SU-DHL-6 (cell line): ENCODE measurements at regions not wholly inside any gene's neighbourhood (a gene's known extent, or its start where the extent isn't known, plus 50 kb on each side); places are given as distances from the start of the nearest gene placed in this dataset.

ENCODE experiments used
- H2AFZ ChIP-seq: fragments of 200-600 bp; sonication (generic); 2 replicates; pipeline ENCODE4 v1.6.1; 2014; ENCODE audit warnings: low read depth, mild to moderate bottlenecking, moderate library complexity, mixed read lengths, antibody characterized with exemption, low read length; ENCODE audit not compliant: severe bottlenecking
- H3F3A ChIP-seq: fragments of 200-600 bp; shearing (Covaris generic); 2 replicates; pipeline ENCODE4 v1.6.0; 2016; ENCODE audit warnings: antibody characterized with exemption, mild to moderate bottlenecking; ENCODE audit not compliant: insufficient read depth
- H3K27ac ChIP-seq: fragments of 200-600 bp; sonication (generic); 2 replicates; pipeline ENCODE4 v1.5.1; 2016; ENCODE audit warnings: low read depth, mild to moderate bottlenecking, low read length, moderate library complexity, mixed read lengths
- H3K27me3 ChIP-seq: fragments of 200-600 bp; sonication (generic), shearing (Covaris generic); 2 replicates; pipeline ENCODE4 v1.6.0; 2014; ENCODE audit warnings: mild to moderate bottlenecking, low read length
- H3K36me3 ChIP-seq: fragments of 200-600 bp; sonication (generic); 2 replicates; pipeline ENCODE4 v1.6.1; 2014; ENCODE audit warnings: mild to moderate bottlenecking, low read length, mixed read lengths
- H3K4me2 ChIP-seq: fragments of 300-600, 200-600 bp; shearing (Covaris generic), sonication (generic); 2 replicates; pipeline ENCODE4 v1.6.0; 2014; ENCODE audit warnings: low read length, low read depth, mild to moderate bottlenecking; ENCODE audit not compliant: poor library complexity, severe bottlenecking
- H3K4me3 ChIP-seq: fragments of 200-600 bp; sonication (generic); 2 replicates; pipeline ENCODE4 v1.5.1; 2014; ENCODE audit warnings: antibody characterized with exemption, low read length, mild to moderate bottlenecking, mixed read lengths; ENCODE audit not compliant: insufficient read depth, poor library complexity, severe bottlenecking
- H3K79me2 ChIP-seq: fragments of 200-600 bp; sonication (generic); 2 replicates; pipeline ENCODE4 v1.6.1; 2014; ENCODE audit warnings: mild to moderate bottlenecking, low read length, moderate library complexity; ENCODE audit not compliant: insufficient read depth
- H3K9ac ChIP-seq: fragments of 200-600 bp; sonication (generic); 2 replicates; pipeline ENCODE4 v1.7.0; 2014; ENCODE audit warnings: mild to moderate bottlenecking, low read length
- H3K9me2 ChIP-seq: fragments of 200-600 bp; sonication (generic); replicated peaks from 2 replicates; pipeline ENCODE4 v1.6.1; 2014; ENCODE audit warnings: low read length; ENCODE audit not compliant: insufficient read depth
- H3K9me3 ChIP-seq: fragments of 200-600 bp; sonication (generic); 2 replicates; pipeline ENCODE4 v1.6.1; 2014; ENCODE audit warnings: low read length, mixed read lengths; ENCODE audit not compliant: insufficient read depth
- H4K20me1 ChIP-seq: fragments of 200-600 bp; sonication (generic); 2 replicates; pipeline ENCODE4 v1.6.1; 2014; ENCODE audit warnings: low read depth, mild to moderate bottlenecking, antibody characterized with exemption, low read length, moderate library complexity, mixed read lengths
- CTCF ChIP-seq: fragments of 200-600 bp; sonication (generic); IDR thresholded peaks from one replicate; pipeline ENCODE4 v1.5.1; 2017; ENCODE audit warnings: antibody characterized with exemption, mild to moderate bottlenecking, low read length, moderate library complexity; ENCODE audit not compliant: insufficient read depth, poor library complexity, severe bottlenecking
- EZH2phosphoT487 ChIP-seq: fragments of 200-600 bp; sonication (generic), shearing (Covaris generic); conservative IDR thresholded peaks from 2 replicates; pipeline ENCODE4 v1.6.1; 2018; ENCODE audit warnings: mild to moderate bottlenecking, antibody characterized with exemption, low read length, moderate library complexity, mixed read lengths

GRCh38 chr13:56009418-56009817 is 1131.3 kb upstream of the PRR20A start:
- Histone ChIP-seq H3F3A (no peaks in the 10 kb centered on the region), H3K9me3 (no peaks in the 10 kb centered on the region), H3K27ac (no peak overlapping the region), H3K79me2 (no peaks in the 10 kb centered on the region), H3K4me3 (no peak overlapping the region), H3K9me2 (no peaks in the 10 kb centered on the region), H3K36me3 (no peaks in the 10 kb centered on the region), H2AFZ (no peak overlapping the region), H3K27me3 (no peaks in the 10 kb centered on the region), H3K4me2 (no peak overlapping the region), H3K9ac (no peak overlapping the region), H4K20me1 (no peaks in the 10 kb centered on the region)
- TF ChIP-seq EZH2phosphoT487 (no peak), CTCF (no peak)

DNA sequence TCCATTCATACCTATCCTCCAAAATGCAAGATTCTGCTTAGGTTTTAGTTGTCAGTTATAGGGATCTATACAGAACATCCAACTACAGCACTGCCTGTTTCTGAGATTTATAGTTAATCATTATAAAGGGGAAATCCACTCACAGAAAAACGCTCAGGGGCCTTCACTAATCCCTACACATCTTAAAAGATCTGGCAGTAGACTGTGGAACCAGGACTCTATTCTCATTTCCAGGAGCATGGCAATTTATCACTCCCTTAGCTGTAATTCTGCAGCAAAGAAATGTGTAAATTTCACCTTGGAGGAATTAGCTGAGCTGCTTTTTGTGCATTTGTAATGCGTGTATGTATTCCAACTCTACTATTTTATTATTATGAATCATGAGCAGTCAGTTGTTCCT is 1128.1 kb upstream of the PRR20A start:
- no peak overlapping the region for H3K27ac ChIP-seq
- no peaks in the 10 kb centered on the region for H3K36me3 ChIP-seq
- no peaks in the 10 kb centered on the region for H3K79me2 ChIP-seq
- no peaks in the 10 kb centered on the region for H3K27me3 ChIP-seq
- TF ChIP-seq EZH2phosphoT487 (no peak), CTCF (no peak)
- H3K4me2 ChIP-seq: no peak overlapping the region
- no peak overlapping the region for H3K9ac ChIP-seq
- H2AFZ ChIP-seq: no peak overlapping the region
- H4K20me1 ChIP-seq: no peaks in the 10 kb centered on the region
- no peaks in the 10 kb centered on the region for H3K9me3 ChIP-seq
- no peaks in the 10 kb centered on the region for H3F3A ChIP-seq
- H3K4me3 ChIP-seq: no peak overlapping the region
- H3K9me2 ChIP-seq: no peaks in the 10 kb centered on the region

DNA sequence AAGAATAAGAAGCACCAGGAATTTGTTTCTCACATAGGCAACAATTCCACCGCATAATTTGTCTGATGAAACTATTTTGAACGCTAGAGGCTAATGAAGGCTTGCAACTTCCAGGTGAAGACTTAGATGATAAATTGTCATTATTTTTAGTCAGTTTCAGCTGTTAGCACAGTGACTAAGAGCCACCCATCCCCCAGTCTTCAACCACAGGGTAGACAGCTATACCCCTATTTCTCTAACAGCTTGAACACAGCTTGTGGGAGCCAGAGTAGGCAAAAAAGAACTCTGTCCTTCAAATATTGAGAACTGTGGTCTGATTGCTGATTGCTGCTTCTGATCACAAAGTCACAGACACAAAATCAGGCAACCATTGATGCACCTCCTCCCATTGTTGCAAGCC is 1124.8 kb upstream of the PRR20A start:
- Histone ChIP-seq H3K9ac (no peak overlapping the region), H3K4me3 (no peak overlapping the region), H2AFZ (no peak overlapping the region), H4K20me1 (no peaks in the 10 kb centered on the region), H3K27ac (no peak overlapping the region), H3K79me2 (no peaks in the 10 kb centered on the region), H3K27me3 (no peaks in the 10 kb centered on the region), H3K9me3 (no peaks in the 10 kb centered on the region), H3K4me2 (no peak overlapping the region), H3K9me2 (no peaks in the 10 kb centered on the region), H3F3A (no peaks in the 10 kb centered on the region), H3K36me3 (no peaks in the 10 kb centered on the region)
- TF ChIP-seq EZH2phosphoT487: no peak
- TF ChIP-seq CTCF: no peak

DNA sequence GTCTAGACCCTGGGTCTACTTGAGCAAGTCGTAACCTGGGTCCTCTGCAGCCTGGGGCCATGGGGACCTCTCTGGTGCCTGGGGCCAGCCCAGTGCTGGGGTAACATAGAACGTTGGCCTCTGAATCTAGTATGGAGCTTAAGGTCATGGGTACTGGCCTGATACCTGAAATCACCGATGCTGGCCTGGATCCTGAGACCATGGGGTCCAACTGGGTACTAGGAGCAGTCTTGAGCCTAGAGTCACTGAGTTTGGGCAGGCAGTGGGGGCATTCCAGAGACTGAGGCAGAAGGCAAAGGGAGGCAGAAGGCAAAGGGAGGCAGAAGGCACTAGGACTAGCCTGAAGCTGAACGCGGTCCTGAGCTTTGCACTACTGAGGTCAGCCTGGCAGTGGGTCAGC is 1121.1 kb upstream of the PRR20A start:
- H3K4me2 ChIP-seq: no peak overlapping the region
- no peaks in the 10 kb centered on the region for H3K27me3 ChIP-seq
- H3K36me3 ChIP-seq: no peaks in the 10 kb centered on the region
- no peak overlapping the region for H3K27ac ChIP-seq
- no peaks in the 10 kb centered on the region for H3K9me2 ChIP-seq
- H2AFZ ChIP-seq: no peak overlapping the region
- no peaks in the 10 kb centered on the region for H3K9me3 ChIP-seq
- no peak overlapping the region for H3K9ac ChIP-seq
- no peak for TF ChIP-seq CTCF
- no peak for TF ChIP-seq EZH2phosphoT487
- no peaks in the 10 kb centered on the region for H4K20me1 ChIP-seq
- H3F3A ChIP-seq: no peaks in the 10 kb centered on the region
- H3K79me2 ChIP-seq: no peaks in the 10 kb centered on the region
- no peak overlapping the region for H3K4me3 ChIP-seq
